GM12865 (cell line): ENCODE measurements at regions not wholly inside any gene's neighbourhood (a gene's known extent, or its start where the extent isn't known, plus 50 kb on each side); places are given as distances from the start of the nearest gene placed in this dataset.

Experiments
- DNase-seq: peaks from one replicate; pipeline ENCODE4 v3.0.0; 2010; ENCODE audit warnings: low read depth
- H3K4me3 ChIP-seq: 2 replicates; pipeline ENCODE4 v1.5.1; 2011; ENCODE audit warnings: mild to moderate bottlenecking, low read depth, low read length, control low read depth
- CTCF ChIP-seq: IDR thresholded peaks from 2 replicates; pipeline ENCODE4 v1.5.1; 2011; ENCODE audit warnings: low read length, control low read depth, low read depth, inconsistent platforms; ENCODE audit not compliant: insufficient read depth; ENCODE audit errors: missing control alignments

- DNase-seq, result no peak
- no peak overlapping the region for H3K4me3 ChIP-seq
- no peak for TF ChIP-seq CTCF
Observed at GRCh38 chr4:32321421-32321820, 1601.3 kb downstream of the PCDH7 start.

- H3K4me3 ChIP-seq, result no peak overlapping the region
- TF ChIP-seq CTCF, result no peak
- DNase-seq, result no peak
Observed at GRCh38 chr4:32334759-32335158, 1614.6 kb downstream of the PCDH7 start.

- no peak for TF ChIP-seq CTCF
- no peak for DNase-seq
- H3K4me3 ChIP-seq, result no peak overlapping the region
Observed at GRCh38 chr4:32337403-32337802, 1617.2 kb downstream of the PCDH7 start.

GRCh38 chr4:32340591-32340990 lies 1620.4 kb downstream of the PCDH7 start:
- no peak for TF ChIP-seq CTCF
- no peak overlapping the region for H3K4me3 ChIP-seq
- no peak for DNase-seq

GRCh38 chr4:32341342-32341741 lies 1621.2 kb downstream of the PCDH7 start:
- DNase-seq, result no peak
- H3K4me3 ChIP-seq, result no peak overlapping the region
- TF ChIP-seq CTCF, result no peak

- no peak for TF ChIP-seq CTCF
- no peak overlapping the region for H3K4me3 ChIP-seq
- no peak for DNase-seq
Observed at GRCh38 chr4:32342054-32342453, 1621.9 kb downstream of the PCDH7 start.

GRCh38 chr4:32349026-32349425 lies 1628.9 kb downstream of the PCDH7 start:
- H3K4me3 ChIP-seq, result no peak overlapping the region
- DNase-seq, result no peak
- no peak for TF ChIP-seq CTCF
